HEK293 (cell line): ENCODE measurements at regions not wholly inside any gene's neighbourhood (a gene's known extent, or its start where the extent isn't known, plus 50 kb on each side); places are given as distances from the start of the nearest gene placed in this dataset.

Experiments
- BCL11A ChIP-seq: fragments of 450-650 bp; formaldehyde crosslinking; IDR thresholded peaks from 2 replicates; pipeline ENCODE4 v1.5.1; 2016; ENCODE audit warnings: low read depth, missing biosample characterization, missing genetic modification characterization
- ZNF23 ChIP-seq: fragments of 450-650 bp; formaldehyde crosslinking; IDR thresholded peaks from 2 replicates; pipeline ENCODE4 v1.5.1; 2016; ENCODE audit warnings: missing biosample characterization, missing genetic modification characterization, borderline replicate concordance
- ZNF366 ChIP-seq: fragments of 450-650 bp; formaldehyde crosslinking; conservative IDR thresholded peaks from 2 replicates; pipeline ENCODE4 v1.5.1; 2016; ENCODE audit warnings: missing biosample characterization, missing genetic modification characterization

DNA sequence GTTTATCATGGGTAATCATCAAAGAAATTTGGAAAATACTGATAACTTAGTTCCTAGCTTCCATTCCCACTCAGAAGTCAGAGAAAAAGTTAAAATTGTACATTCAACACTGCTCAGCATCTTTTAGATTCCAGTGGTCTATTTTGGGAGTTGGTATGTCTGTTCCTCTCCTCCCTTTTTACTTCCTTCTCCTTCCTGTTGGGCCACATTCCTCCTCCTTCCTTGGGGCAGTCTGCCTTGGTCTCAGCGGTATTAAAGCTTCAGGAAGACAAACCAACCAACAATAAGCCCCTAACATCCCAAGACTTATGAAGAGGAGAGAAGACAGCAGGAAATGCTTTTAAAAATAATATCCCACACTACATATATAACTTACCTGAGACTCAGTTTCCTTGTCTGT, 49.9 kb upstream of the SSBP2 start:
- TF ChIP-seq ZNF23 (no peak), ZNF366 (no peak), BCL11A (tag by site-specific recombination) (no peak)
